ACC112 (cell line): ENCODE measurements at regions not wholly inside any gene's neighbourhood (a gene's known extent, or its start where the extent isn't known, plus 50 kb on each side); places are given as distances from the start of the nearest gene placed in this dataset.
"Not testable (repeated sequence)": the region's sequence is repeated elsewhere in the genome, so short reads cannot be mapped to it uniquely, and the experiment has no call there.

Experiments
- H2AFZ ChIP-seq: fragments of 200-600 bp; sonication (generic); one replicate; pipeline ENCODE4 v1.6.0; 2017; ENCODE audit warnings: antibody characterized with exemption, low read length; ENCODE audit not compliant: unreplicated experiment
- H3K27ac ChIP-seq: fragments of 200-600 bp; sonication (generic); 2 replicates; pipeline ENCODE4 v1.5.1; 2014; ENCODE audit warnings: low read depth, mild to moderate bottlenecking, antibody characterized with exemption, low read length, moderate library complexity
- H3K27me3 ChIP-seq: fragments of 200-600 bp; sonication (generic); 2 replicates; pipeline ENCODE4 v1.6.1; 2014; ENCODE audit warnings: mild to moderate bottlenecking, antibody characterized with exemption, low read length, moderate library complexity, mixed read lengths; ENCODE audit not compliant: insufficient read depth
- H3K36me3 ChIP-seq: fragments of 200-600 bp; sonication (generic); 2 replicates; pipeline ENCODE4 v1.6.1; 2016; ENCODE audit warnings: mild to moderate bottlenecking, antibody characterized with exemption, low read length, moderate library complexity, mixed read lengths; ENCODE audit not compliant: insufficient read depth
- H3K4me1 ChIP-seq: fragments of 200-600 bp; sonication (generic); one replicate; pipeline ENCODE4 v1.6.1; 2016; ENCODE audit warnings: low read length, mixed read lengths; ENCODE audit not compliant: insufficient read depth, unreplicated experiment, control insufficient read depth
- H3K4me3 ChIP-seq: fragments of 200-600 bp; sonication (generic); 2 replicates; pipeline ENCODE4 v1.5.1; 2014; ENCODE audit warnings: mild to moderate bottlenecking, low read depth, low read length
- H3K79me2 ChIP-seq: fragments of 200-600 bp; sonication (generic); one replicate; pipeline ENCODE4 v1.6.0; 2016; ENCODE audit warnings: low read length; ENCODE audit not compliant: control insufficient read depth, unreplicated experiment, insufficient read depth

GRCh38 chr6:141833001-141833655 lies 299.6 kb upstream of the GJE1 start:
- no peaks in the 10 kb centered on the region for H3K4me1 ChIP-seq
- no peak overlapping the region for H3K27ac ChIP-seq
- no peaks in the 10 kb centered on the region for H3K79me2 ChIP-seq
- H3K27me3 ChIP-seq = no peaks in the 10 kb centered on the region
- H3K36me3 ChIP-seq = no peaks in the 10 kb centered on the region
- no peak overlapping the region for H2AFZ ChIP-seq
- no peak overlapping the region for H3K4me3 ChIP-seq

GRCh38 chr6:141830530-141830929 lies 302.2 kb upstream of the GJE1 start:
- no peak overlapping the region for H2AFZ ChIP-seq
- H3K79me2 ChIP-seq = no peaks in the 10 kb centered on the region
- H3K4me3 ChIP-seq = no peak overlapping the region
- H3K36me3 ChIP-seq = no peaks in the 10 kb centered on the region
- H3K4me1 ChIP-seq = no peaks in the 10 kb centered on the region
- no peak overlapping the region for H3K27ac ChIP-seq
- no peaks in the 10 kb centered on the region for H3K27me3 ChIP-seq

- Histone ChIP-seq H2AFZ (no peak overlapping the region), H3K4me1 (no peaks in the 10 kb centered on the region), H3K27me3 (no peaks in the 10 kb centered on the region), H3K27ac (no peak overlapping the region), H3K4me3 (no peak overlapping the region), H3K36me3 (no peaks in the 10 kb centered on the region), H3K79me2 (no peaks in the 10 kb centered on the region)
These were observed 303.0 kb upstream of the GJE1 start for GRCh38 chr6:141829566-141830360.

GRCh38 chr6:141824350-141824749 lies 308.4 kb upstream of the GJE1 start:
- Histone ChIP-seq H3K36me3 (0 out of 2 replicates have a peak, but pooled peaks cover 5% of the 10 kb centered on the region), H2AFZ (no peak overlapping the region), H3K79me2 (no peaks in the 10 kb centered on the region), H3K4me3 (no peak overlapping the region), H3K27me3 (no peaks in the 10 kb centered on the region), H3K27ac (no peak overlapping the region), H3K4me1 (no peaks in the 10 kb centered on the region)

- not testable (repeated sequence) for H3K36me3 ChIP-seq, H3K79me2 ChIP-seq, H2AFZ ChIP-seq, H3K27me3 ChIP-seq, H3K27ac ChIP-seq, H3K4me3 ChIP-seq, H3K4me1 ChIP-seq
These were observed 317.7 kb upstream of the GJE1 start for GRCh38 chr6:141815039-141815438.

- Histone ChIP-seq H2AFZ (no peak overlapping the region), H3K36me3 (no peaks in the 10 kb centered on the region), H3K79me2 (no peaks in the 10 kb centered on the region), H3K27me3 (peaks cover 4% of the 10 kb centered on the region; the same call in 1 of the 2 replicates), H3K4me3 (no peak overlapping the region), H3K4me1 (no peaks in the 10 kb centered on the region), H3K27ac (no peak overlapping the region)
These were observed 322.8 kb upstream of the GJE1 start for GRCh38 chr6:141809901-141810300.

- H3K27me3 ChIP-seq = peaks cover 4% of the 10 kb centered on the region; the same call in 1 of the 2 replicates
- H3K27ac ChIP-seq = no peak overlapping the region
- H3K36me3 ChIP-seq = no peaks in the 10 kb centered on the region
- no peak overlapping the region for H3K4me3 ChIP-seq
- H2AFZ ChIP-seq = no peak overlapping the region
- H3K79me2 ChIP-seq = no peaks in the 10 kb centered on the region
- H3K4me1 ChIP-seq = no peaks in the 10 kb centered on the region
These were observed 324.1 kb upstream of the GJE1 start for GRCh38 chr6:141808662-141809061.

GRCh38 chr6:141800973-141801372 lies 331.8 kb upstream of the GJE1 start:
- not testable (repeated sequence) for H3K4me3 ChIP-seq, H3K36me3 ChIP-seq, H3K27ac ChIP-seq, H3K4me1 ChIP-seq, H2AFZ ChIP-seq, H3K27me3 ChIP-seq, H3K79me2 ChIP-seq

- no peaks in the 10 kb centered on the region for H3K79me2 ChIP-seq
- H2AFZ ChIP-seq = no peak overlapping the region
- H3K4me3 ChIP-seq = no peak overlapping the region
- H3K36me3 ChIP-seq = no peaks in the 10 kb centered on the region
- H3K27me3 ChIP-seq = no peaks in the 10 kb centered on the region
- no peaks in the 10 kb centered on the region for H3K4me1 ChIP-seq
- no peak overlapping the region for H3K27ac ChIP-seq
These were observed 341.8 kb upstream of the GJE1 start for GRCh38 chr6:141790921-141791320.

- no peak overlapping the region for H2AFZ ChIP-seq
- H3K36me3 ChIP-seq = no peaks in the 10 kb centered on the region
- H3K27ac ChIP-seq = no peak overlapping the region
- no peak overlapping the region for H3K4me3 ChIP-seq
- H3K27me3 ChIP-seq = no peaks in the 10 kb centered on the region
- no peaks in the 10 kb centered on the region for H3K79me2 ChIP-seq
- H3K4me1 ChIP-seq = no peaks in the 10 kb centered on the region
These were observed 344.6 kb upstream of the GJE1 start for GRCh38 chr6:141788096-141788495.

- Histone ChIP-seq H3K36me3 (no peaks in the 10 kb centered on the region), H3K79me2 (no peaks in the 10 kb centered on the region), H3K27me3 (no peaks in the 10 kb centered on the region), H2AFZ (no peak overlapping the region), H3K4me1 (no peaks in the 10 kb centered on the region), H3K27ac (no peak overlapping the region), H3K4me3 (no peak overlapping the region)
These were observed 349.1 kb upstream of the GJE1 start for GRCh38 chr6:141783585-141783984.
